NB4 (cell line): ENCODE measurements at regions not wholly inside any gene's neighbourhood (a gene's known extent, or its start where the extent isn't known, plus 50 kb on each side); places are given as distances from the start of the nearest gene placed in this dataset.
"Not testable (repeated sequence)": the region's sequence is repeated elsewhere in the genome, so short reads cannot be mapped to it uniquely, and the experiment has no call there.

ENCODE experiments used
- DNase-seq: peaks from one replicate; pipeline ENCODE4 v3.0.0; 2010; ENCODE audit warnings: low read depth
- H3K4me3 ChIP-seq: one replicate; pipeline ENCODE4 v1.5.1; 2011; ENCODE audit warnings: mild to moderate bottlenecking, low read depth, low read length, moderate library complexity
- CTCF ChIP-seq: IDR thresholded peaks from one replicate; pipeline ENCODE4 v1.5.1; 2012; ENCODE audit warnings: low read depth, low read length
- MAX ChIP-seq: IDR thresholded peaks from 2 replicates; pipeline ENCODE4 v1.6.1; 2011; ENCODE audit warnings: low read depth, low read length
- MYC ChIP-seq: IDR thresholded peaks from 2 replicates; pipeline ENCODE4 v1.6.1; 2011; ENCODE audit warnings: low read depth, low read length
- POLR2A ChIP-seq: IDR thresholded peaks from 2 replicates; pipeline ENCODE4 v1.6.1; 2011; ENCODE audit warnings: mild to moderate bottlenecking; ENCODE audit not compliant: insufficient read length; ENCODE audit errors: extremely low read depth

DNA sequence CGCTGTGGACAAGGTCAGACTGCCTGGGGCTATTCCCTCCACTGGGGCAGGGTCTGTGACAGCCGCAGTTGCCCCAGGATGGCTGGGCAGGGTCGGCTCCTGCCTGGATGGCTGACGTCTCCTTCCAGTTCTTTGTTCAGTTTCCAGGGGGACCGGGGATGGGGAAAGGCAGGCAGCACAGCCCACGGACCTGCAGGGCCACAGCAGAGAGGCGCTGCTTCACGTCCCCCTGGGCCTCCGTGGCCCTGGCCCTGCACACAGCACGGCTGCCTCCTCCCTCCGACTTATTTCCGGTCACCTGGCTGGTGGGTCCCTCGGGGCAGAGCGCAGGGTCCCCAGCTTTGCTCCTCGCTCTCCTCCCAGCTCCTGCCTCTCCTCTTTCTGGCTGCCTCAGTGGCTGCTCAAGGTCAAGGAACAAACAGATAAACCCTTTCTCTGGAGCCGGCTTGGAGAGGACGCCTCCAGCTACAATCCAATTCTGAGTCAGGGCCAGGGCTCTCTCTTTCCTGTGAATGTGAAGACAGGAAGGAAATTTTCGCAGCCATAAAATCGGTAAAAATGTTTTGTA lies 169.7 kb downstream of the C9orf50 start:
- DNase-seq, result no peak
- no peak overlapping the region for H3K4me3 ChIP-seq
- no peak for TF ChIP-seq MAX
- no peak for TF ChIP-seq MYC
- no peak for TF ChIP-seq POLR2A
- no peak for TF ChIP-seq CTCF

DNA sequence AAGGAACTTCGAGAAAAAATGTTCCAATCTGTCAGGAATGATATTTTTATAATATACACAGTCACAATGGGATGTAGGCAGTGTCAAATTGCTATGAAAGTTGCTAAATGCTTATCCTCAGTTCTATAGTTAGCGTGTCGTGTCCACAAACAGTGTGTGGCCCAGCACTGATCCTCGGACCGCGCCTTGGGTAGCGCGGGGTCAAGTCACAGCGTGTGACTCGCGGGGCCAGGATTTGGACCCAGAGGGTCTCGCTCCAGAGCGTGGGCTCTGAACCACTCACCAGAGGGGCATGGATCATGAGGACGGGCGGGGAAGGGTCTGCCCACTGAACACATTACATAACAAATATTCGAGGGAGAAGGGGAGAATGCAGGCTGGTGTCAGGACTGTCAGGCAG lies 171.8 kb downstream of the C9orf50 start:
- no peak overlapping the region for H3K4me3 ChIP-seq

DNA sequence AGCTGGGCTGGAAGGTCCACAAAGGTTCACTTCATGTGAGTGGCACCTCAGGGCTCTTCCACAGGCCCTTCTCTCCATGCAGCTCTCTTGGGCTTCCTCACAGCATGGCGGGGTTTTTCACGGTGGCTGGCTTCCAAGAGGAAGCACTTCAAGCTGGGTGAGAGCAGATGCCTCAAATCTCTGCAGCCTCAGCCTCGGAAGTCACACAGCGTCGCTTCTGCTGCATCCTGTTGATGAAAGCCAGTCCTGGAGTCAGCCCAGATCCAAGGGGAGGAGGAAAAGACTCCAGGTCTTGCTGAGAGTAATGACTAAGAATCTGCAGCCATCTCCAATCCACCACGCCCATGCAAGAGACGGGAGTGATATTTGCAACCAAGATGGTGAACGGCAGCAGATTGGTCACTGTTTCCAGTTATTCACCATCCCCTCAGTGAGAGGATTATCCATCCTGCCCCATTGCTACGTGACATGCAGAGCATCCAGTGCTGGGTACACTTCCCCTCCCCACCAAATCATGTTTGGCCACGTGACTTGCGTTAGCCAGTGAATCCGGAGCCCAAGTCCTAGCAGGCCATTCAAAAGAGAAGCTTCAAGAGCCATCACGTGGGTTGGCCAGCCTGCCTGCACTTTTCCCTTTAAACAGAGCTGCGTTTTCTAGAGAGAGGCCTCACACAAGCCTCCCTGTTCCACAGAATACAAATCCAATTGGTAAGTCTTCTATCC lies 173.9 kb downstream of the C9orf50 start:
- DNase-seq, result no peak
- H3K4me3 ChIP-seq, result no peak overlapping the region
- TF ChIP-seq MYC, result no peak
- no peak for TF ChIP-seq MAX

More for the DNA sequence above, 171.8 kb downstream of the C9orf50 start:
- TF ChIP-seq CTCF (no peak), POLR2A (no peak), MYC (no peak), MAX (no peak)
- no peak for DNase-seq

DNA sequence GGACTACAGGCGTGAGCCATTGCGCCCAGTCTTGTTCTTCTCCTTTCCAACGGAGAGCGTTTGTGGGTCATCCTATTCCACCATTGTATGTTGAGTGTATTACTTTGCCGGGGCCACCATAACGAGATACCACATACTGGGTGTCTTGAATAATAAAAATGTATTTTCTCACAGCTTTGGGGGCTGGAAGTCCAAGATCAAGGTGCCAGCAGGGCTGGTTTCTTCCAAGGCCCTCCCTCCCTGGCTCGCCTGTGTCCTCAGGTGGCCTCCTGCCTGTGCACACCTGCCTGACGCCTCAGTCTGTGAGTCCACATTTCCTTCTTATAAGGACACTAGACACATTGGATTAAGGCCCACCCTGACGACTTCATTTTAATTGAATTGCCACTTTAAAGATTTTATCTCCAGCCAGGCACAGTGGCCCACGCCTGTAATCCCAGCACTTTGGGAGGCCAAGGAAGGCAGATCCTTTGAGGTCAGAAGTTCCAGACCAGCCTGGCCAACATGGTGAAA lies 175.1 kb downstream of the C9orf50 start:
- TF ChIP-seq CTCF, result no peak
- TF ChIP-seq MYC, result no peak
- no peak for TF ChIP-seq POLR2A
- TF ChIP-seq MAX, result no peak
- DNase-seq, result no peak
- no peak overlapping the region for H3K4me3 ChIP-seq

GRCh38 chr9:129443515-129444164 lies 177.3 kb downstream of the C9orf50 start:
- not testable (repeated sequence) for H3K4me3 ChIP-seq, DNase-seq

- no peak for DNase-seq
- H3K4me3 ChIP-seq, result no peak overlapping the region
- no peak for TF ChIP-seq MAX
- TF ChIP-seq CTCF, result no peak
- TF ChIP-seq MYC, result no peak
- no peak for TF ChIP-seq POLR2A
These were observed 177.9 kb downstream of the C9orf50 start for GRCh38 chr9:129442803-129443511.
